ENCODE measurements at regions not wholly inside any gene's neighbourhood (a gene's known extent, or its start where the extent isn't known, plus 50 kb on each side); places are given as distances from the start of the nearest gene placed in this dataset. TPM values are rescaled to one million over a fixed set of nuclear protein-coding genes. Genes with fewer than 3 reads are reported as not detected.

DNA sequence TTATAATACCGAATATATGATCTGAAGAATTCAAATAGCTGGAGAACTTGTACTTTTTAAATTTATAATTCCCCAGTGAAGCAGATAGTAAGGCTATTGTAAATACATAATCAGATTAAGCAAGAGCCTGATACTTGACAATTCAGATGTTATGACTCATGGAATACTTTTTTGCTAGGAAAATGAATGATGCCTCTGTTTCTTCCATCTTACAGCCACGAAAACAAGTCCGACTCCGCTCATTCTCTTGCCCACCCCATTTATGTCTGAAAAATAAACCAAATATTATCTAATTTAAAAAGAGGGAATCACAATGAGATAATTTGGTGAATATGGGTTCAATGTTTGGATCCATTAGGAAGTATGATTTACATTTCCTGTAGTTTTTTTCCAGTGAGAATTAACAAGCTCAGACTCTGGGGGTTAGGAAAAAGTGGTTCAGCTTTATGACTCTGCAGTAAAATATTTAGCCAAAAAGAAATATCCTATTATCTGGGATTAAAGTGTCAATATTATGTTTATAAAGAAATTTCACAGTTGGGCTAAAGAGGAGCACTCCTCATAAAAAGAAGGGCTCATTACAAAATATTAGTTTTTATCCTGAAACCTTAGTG is 50.4 kb upstream of the DAB1 start:
- H3K4me3 ChIP-seq (replicated peaks in 1 of 3; ENCODE audit: low read depth in 2 of 3, low read length in 3 of 3) = no peak overlapping the region
- no peaks in the 10 kb centered on the region for H3K36me3 ChIP-seq (replicated peaks in 1 of 2; ENCODE audit: control insufficient read depth in 1 of 2, insufficient read depth in 2 of 2, low read length in 2 of 2)
- intact Hi-C loops (cut with micrococcal nuclease) = no loop called here
- H3K4me1 Mint-ChIP-seq = no peaks in the 10 kb centered on the region
- H3K4me2 ChIP-seq (replicated peaks; ENCODE audit: extremely low read depth, low read length, poor library complexity, severe bottlenecking) = no peak overlapping the region
- TF ChIP-seq, protein P1, sequence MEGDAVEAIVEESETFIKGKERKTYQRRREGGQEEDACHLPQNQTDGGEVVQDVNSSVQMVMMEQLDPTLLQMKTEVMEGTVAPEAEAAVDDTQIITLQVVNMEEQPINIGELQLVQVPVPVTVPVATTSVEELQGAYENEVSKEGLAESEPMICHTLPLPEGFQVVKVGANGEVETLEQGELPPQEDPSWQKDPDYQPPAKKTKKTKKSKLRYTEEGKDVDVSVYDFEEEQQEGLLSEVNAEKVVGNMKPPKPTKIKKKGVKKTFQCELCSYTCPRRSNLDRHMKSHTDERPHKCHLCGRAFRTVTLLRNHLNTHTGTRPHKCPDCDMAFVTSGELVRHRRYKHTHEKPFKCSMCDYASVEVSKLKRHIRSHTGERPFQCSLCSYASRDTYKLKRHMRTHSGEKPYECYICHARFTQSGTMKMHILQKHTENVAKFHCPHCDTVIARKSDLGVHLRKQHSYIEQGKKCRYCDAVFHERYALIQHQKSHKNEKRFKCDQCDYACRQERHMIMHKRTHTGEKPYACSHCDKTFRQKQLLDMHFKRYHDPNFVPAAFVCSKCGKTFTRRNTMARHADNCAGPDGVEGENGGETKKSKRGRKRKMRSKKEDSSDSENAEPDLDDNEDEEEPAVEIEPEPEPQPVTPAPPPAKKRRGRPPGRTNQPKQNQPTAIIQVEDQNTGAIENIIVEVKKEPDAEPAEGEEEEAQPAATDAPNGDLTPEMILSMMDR (IDR thresholded peaks at IDR 0.05) = no peak
- H3K79me2 ChIP-seq (ENCODE audit: insufficient read depth, low read length) = no peaks in the 10 kb centered on the region
- H3K4me3 Mint-ChIP-seq = no peak overlapping the region
- no peak overlapping the region for H3K27ac Mint-ChIP-seq
- no peak overlapping the region for H3K27ac ChIP-seq (ENCODE audit: low read depth in 1 of 2, low read length in 2 of 2)
- no CpG with 5 or more reads among the region's 4 CpGs for WGBS (ENCODE audit: insufficient coverage)
- peaks cover 0 to 2% of the 10 kb centered on the region in 2 donors for H3K9me3 ChIP-seq (replicated peaks in 1 of 2; ENCODE audit: control insufficient read depth in 1 of 2, insufficient read depth in 1 of 2, low read length in 2 of 2)
- H3K27me3 ChIP-seq (ENCODE audit: control insufficient read depth in 2 of 2, insufficient read depth in 2 of 2, low read length in 2 of 2) = no peaks in the 10 kb centered on the region
- no peaks in the 10 kb centered on the region for H3K4me1 ChIP-seq (ENCODE audit: control insufficient read depth in 1 of 2, insufficient read depth in 2 of 2, low read length in 2 of 2)
- H3K9me3 Mint-ChIP-seq = peaks cover 0 to 18% (median 3%) of the 10 kb centered on the region in 7 donors
- H4K20me1 ChIP-seq (ENCODE audit: insufficient read depth, low read length) = no peaks in the 10 kb centered on the region
- H3K27me3 Mint-ChIP-seq (ENCODE audit: low read depth in 3 of 3) = peaks cover 0 to 2% (median 0%) of the 10 kb centered on the region in 3 donors
- H3K36me3 Mint-ChIP-seq = no peaks in the 10 kb centered on the region
- H3K9ac ChIP-seq (ENCODE audit: insufficient read depth, low read length, poor library complexity, severe bottlenecking) = no peak overlapping the region
- no peak for DNase-seq
- no peak overlapping the region for H2AFZ ChIP-seq (ENCODE audit: insufficient read depth, low read depth, low read length, poor library complexity, severe bottlenecking)

Small RNA genes in the stretch of these regions (small RNA-seq; reads per million reads assigned to genes)
- not detected for gene AL445193.1 (ENCODE audit: insufficient read length, low read depth)
